ENCODE measurements at regions not wholly inside any gene's neighbourhood (a gene's known extent, or its start where the extent isn't known, plus 50 kb on each side); places are given as distances from the start of the nearest gene placed in this dataset.

- no peak for DNase-seq (ENCODE audit: low spot score)
- no peak for TF ChIP-seq CTCF (IDR thresholded peaks at IDR 0.05; ENCODE audit: extremely low read depth, missing control alignments)
Measured at GRCh38 chr4:164381859-164382258, 372.1 kb upstream of the SMIM31 start.

GRCh38 chr4:164383058-164383357, 370.9 kb upstream of the SMIM31 start:
- DNase-seq (ENCODE audit: low spot score): no peak
- no peak for TF ChIP-seq CTCF (IDR thresholded peaks at IDR 0.05; ENCODE audit: extremely low read depth, missing control alignments)

GRCh38 chr4:164383358-164384220, 370.3 kb upstream of the SMIM31 start:
- TF ChIP-seq CTCF (IDR thresholded peaks at IDR 0.05; ENCODE audit: extremely low read depth, missing control alignments): no peak
- DNase-seq (ENCODE audit: low spot score): no peak

- DNase-seq (ENCODE audit: low spot score): no peak
- no peak for TF ChIP-seq CTCF (IDR thresholded peaks at IDR 0.05; ENCODE audit: extremely low read depth, missing control alignments)
Measured at GRCh38 chr4:164384416-164384815, 369.5 kb upstream of the SMIM31 start.

- DNase-seq (ENCODE audit: low spot score): no peak
- no peak for TF ChIP-seq CTCF (IDR thresholded peaks at IDR 0.05; ENCODE audit: extremely low read depth, missing control alignments)
Measured at GRCh38 chr4:164396439-164396838, 357.5 kb upstream of the SMIM31 start.

GRCh38 chr4:164402554-164402953, 351.4 kb upstream of the SMIM31 start:
- DNase-seq (ENCODE audit: low spot score): no peak
- TF ChIP-seq CTCF (IDR thresholded peaks at IDR 0.05; ENCODE audit: extremely low read depth, missing control alignments): no peak

- no peak for DNase-seq (ENCODE audit: low spot score)
- no peak for TF ChIP-seq CTCF (IDR thresholded peaks at IDR 0.05; ENCODE audit: extremely low read depth, missing control alignments)
Measured at GRCh38 chr4:164405774-164406173, 348.2 kb upstream of the SMIM31 start.
